ENCODE measurements at regions not wholly inside any gene's neighbourhood (a gene's known extent, or its start where the extent isn't known, plus 50 kb on each side); places are given as distances from the start of the nearest gene placed in this dataset.

DNA sequence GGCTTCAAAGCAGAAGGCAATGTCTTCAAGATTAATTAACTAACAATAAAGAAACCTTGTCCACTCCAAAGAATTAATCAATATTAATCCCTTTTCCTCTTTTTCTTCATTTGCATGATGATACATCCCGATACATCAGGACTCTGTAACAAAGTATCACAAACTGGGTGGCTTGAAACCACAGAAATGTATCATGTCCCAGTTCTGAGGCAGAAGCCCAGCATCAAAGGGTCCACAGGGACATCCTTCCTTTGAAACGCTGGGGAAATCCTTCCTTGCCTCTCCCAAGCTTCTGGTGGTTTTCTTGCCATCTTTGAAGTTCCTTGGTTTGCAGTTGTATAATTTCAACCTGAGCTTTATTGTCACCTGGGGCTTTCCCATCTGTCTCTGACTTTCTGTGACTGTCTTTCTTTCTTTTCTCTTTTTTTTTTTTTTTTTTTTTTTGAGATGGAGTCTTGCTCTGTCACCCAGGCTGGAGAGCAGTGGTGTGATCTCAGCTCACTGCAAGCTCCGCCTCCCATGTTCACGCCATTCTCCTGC is 210.2 kb upstream of the ADARB2 start:
- no peak overlapping the region for H3K4me3 ChIP-seq
- H3K27ac ChIP-seq = no peak overlapping the region
- H3K36me3 ChIP-seq = no peaks in the 10 kb centered on the region
- no peaks in the 10 kb centered on the region for H3K9me3 ChIP-seq (ENCODE audit: low read depth)
- no peaks in the 10 kb centered on the region for H3K4me1 ChIP-seq (ENCODE audit: low read depth)
- no peak for DNase-seq (ENCODE audit: low read depth in 1 of 2, low spot score in 1 of 2)
- H3K27me3 ChIP-seq = no peaks in the 10 kb centered on the region
- TF ChIP-seq, protein P1, sequence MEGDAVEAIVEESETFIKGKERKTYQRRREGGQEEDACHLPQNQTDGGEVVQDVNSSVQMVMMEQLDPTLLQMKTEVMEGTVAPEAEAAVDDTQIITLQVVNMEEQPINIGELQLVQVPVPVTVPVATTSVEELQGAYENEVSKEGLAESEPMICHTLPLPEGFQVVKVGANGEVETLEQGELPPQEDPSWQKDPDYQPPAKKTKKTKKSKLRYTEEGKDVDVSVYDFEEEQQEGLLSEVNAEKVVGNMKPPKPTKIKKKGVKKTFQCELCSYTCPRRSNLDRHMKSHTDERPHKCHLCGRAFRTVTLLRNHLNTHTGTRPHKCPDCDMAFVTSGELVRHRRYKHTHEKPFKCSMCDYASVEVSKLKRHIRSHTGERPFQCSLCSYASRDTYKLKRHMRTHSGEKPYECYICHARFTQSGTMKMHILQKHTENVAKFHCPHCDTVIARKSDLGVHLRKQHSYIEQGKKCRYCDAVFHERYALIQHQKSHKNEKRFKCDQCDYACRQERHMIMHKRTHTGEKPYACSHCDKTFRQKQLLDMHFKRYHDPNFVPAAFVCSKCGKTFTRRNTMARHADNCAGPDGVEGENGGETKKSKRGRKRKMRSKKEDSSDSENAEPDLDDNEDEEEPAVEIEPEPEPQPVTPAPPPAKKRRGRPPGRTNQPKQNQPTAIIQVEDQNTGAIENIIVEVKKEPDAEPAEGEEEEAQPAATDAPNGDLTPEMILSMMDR (IDR thresholded peaks at IDR 0.05; ENCODE audit: low read depth, low read length) = no peak

DNA sequence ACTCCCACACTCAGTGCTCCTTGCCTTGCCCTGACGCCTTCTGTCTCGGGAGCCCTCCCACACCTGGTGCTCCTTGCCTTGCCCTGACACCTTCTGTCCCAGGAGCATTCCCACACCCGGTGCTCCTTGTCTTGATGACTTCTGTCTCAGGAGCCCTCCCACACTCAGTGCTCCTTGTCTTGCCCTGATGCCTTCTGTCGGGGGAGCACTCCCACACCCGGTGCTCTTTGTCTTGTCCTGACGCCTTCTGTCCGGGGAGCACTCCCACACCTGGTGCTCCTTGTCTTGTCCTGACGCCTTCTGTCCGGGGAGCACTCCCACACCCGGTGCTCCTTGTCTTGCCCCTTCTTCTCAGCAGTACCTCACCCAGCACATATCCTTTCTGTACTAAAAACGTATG is 207.2 kb upstream of the ADARB2 start:
- DNase-seq (ENCODE audit: low read depth in 1 of 2, low spot score in 1 of 2) = no peak
- Histone ChIP-seq H3K36me3 (no peaks in the 10 kb centered on the region), H3K9me3 (ENCODE audit: low read depth) (no peaks in the 10 kb centered on the region), H3K27ac (no peak overlapping the region), H3K4me3 (no peak overlapping the region), H3K4me1 (ENCODE audit: low read depth) (no peaks in the 10 kb centered on the region), H3K27me3 (no peaks in the 10 kb centered on the region)
- TF ChIP-seq, protein P1 (IDR thresholded peaks at IDR 0.05; ENCODE audit: low read depth, low read length) = no peak

DNA sequence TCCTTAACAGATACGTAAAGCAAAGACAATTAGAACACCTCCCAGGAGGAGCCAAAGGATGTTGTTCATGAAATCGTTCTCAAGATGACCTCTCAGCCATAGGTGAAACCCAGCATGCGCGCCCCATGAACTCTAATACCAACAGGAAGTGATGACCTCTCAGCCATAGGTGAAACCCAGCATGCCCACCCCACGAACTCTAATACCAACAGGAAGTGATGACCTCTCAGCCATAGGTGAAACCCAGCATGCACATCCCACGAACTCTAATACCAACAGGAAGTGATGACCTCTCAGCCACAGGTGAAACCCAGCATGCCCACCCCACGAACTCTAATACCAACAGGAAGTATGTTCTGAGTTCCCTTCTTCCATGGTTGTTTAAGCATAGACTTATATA is 205.2 kb upstream of the ADARB2 start:
- Histone ChIP-seq H3K9me3 (ENCODE audit: low read depth) (no peaks in the 10 kb centered on the region), H3K27ac (no peak overlapping the region), H3K4me1 (ENCODE audit: low read depth) (no peaks in the 10 kb centered on the region), H3K36me3 (no peaks in the 10 kb centered on the region), H3K4me3 (no peak overlapping the region), H3K27me3 (no peaks in the 10 kb centered on the region)
- TF ChIP-seq, protein P1 (IDR thresholded peaks at IDR 0.05; ENCODE audit: low read depth, low read length) = no peak
- DNase-seq (ENCODE audit: low read depth in 1 of 2, low spot score in 1 of 2) = no peak

DNA sequence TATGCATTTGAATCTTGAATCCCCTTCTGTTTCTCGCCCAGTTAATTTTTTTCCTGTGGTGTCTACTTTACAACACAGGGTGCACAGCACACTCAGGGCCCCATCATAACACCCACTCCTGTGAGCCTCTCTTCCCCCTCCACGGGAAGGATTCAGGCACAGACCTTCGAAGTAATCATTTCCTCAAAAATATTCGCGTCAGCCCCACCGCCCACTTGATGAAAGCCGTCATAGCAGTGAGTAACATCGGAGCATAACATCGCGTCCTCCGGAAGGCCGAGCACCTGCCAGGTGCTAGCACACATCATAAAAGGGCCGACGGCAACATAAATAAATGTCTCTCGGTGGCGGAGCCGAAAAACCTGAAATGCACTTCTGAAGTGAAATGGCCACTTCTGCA is 201.7 kb upstream of the ADARB2 start:
- TF ChIP-seq, protein P1 (IDR thresholded peaks at IDR 0.05; ENCODE audit: low read depth, low read length) = no peak
- H3K9me3 ChIP-seq (ENCODE audit: low read depth) = no peaks in the 10 kb centered on the region
- no peak overlapping the region for H3K4me3 ChIP-seq
- H3K27me3 ChIP-seq = no peaks in the 10 kb centered on the region
- no peaks in the 10 kb centered on the region for H3K36me3 ChIP-seq
- DNase-seq (ENCODE audit: low read depth in 1 of 2, low spot score in 1 of 2) = no peak
- H3K27ac ChIP-seq = no peak overlapping the region
- H3K4me1 ChIP-seq (ENCODE audit: low read depth) = no peaks in the 10 kb centered on the region

DNA sequence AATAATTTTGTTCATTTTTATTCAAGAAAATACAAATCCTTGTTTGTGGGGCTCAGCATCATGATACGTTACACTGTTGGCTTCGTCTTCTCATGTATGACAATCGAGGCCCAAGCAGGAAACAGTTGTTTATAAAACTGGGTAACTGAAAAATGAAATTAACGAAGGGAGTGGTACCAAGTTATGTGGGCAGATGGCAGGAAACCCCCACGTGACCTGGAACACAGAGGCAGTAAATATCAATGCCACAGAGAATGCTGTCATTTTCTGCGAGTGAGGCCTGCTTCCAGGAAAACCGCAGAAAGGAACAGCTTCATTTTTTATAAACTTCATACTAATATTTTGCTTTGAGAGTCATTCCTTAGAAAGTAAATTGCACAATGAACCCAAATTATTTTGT is 201.0 kb upstream of the ADARB2 start:
- Histone ChIP-seq H3K27me3 (no peaks in the 10 kb centered on the region), H3K4me1 (ENCODE audit: low read depth) (no peaks in the 10 kb centered on the region), H3K4me3 (no peak overlapping the region), H3K27ac (no peak overlapping the region), H3K9me3 (ENCODE audit: low read depth) (no peaks in the 10 kb centered on the region), H3K36me3 (no peaks in the 10 kb centered on the region)
- no peak for DNase-seq (ENCODE audit: low read depth in 1 of 2, low spot score in 1 of 2)
- TF ChIP-seq, protein P1 (IDR thresholded peaks at IDR 0.05; ENCODE audit: low read depth, low read length) = no peak

DNA sequence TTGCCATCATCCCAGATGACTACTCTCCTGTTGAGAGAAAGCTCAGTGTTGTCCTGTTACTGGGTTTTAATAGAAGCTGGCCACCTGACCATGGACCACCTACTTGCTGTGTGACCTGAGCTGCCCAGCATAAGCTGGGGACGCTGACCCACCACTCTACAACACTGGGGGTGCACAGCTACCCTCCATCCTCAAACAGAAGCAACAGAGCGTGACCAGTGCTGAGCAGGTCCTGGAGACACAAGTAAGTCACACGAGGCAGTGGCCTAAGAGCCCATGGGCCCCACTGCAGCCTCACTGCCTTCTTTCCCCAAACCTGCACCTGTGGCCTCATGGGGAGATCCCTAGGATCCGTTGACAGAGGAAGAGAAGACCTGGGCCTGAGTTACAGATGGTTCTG is 198.6 kb upstream of the ADARB2 start:
- TF ChIP-seq, protein P1 (IDR thresholded peaks at IDR 0.05; ENCODE audit: low read depth, low read length) = no peak
- H3K9me3 ChIP-seq (ENCODE audit: low read depth) = no peaks in the 10 kb centered on the region
- H3K27ac ChIP-seq = no peak overlapping the region
- H3K4me3 ChIP-seq = no peak overlapping the region
- H3K4me1 ChIP-seq (ENCODE audit: low read depth) = no peaks in the 10 kb centered on the region
- no peaks in the 10 kb centered on the region for H3K27me3 ChIP-seq
- DNase-seq (ENCODE audit: low read depth in 1 of 2, low spot score in 1 of 2) = no peak
- no peaks in the 10 kb centered on the region for H3K36me3 ChIP-seq

All from cardiac muscle cell (in vitro differentiated cells and primary cell).